Endodermal cell (in vitro differentiated cells): ENCODE measurements at regions not wholly inside any gene's neighbourhood (a gene's known extent, or its start where the extent isn't known, plus 50 kb on each side); places are given as distances from the start of the nearest gene placed in this dataset.

ENCODE experiments used
- DNase-seq: peaks from one replicate; pipeline ENCODE4 v3.0.0-alpha.2; 2017
- H3K27ac ChIP-seq: 2 replicates; pipeline ENCODE4 v1.5.1; 2013; ENCODE audit warnings: mild to moderate bottlenecking, low read depth, low read length, moderate library complexity
- H3K27me3 ChIP-seq: 2 replicates; pipeline ENCODE4 v1.6.1; 2013; ENCODE audit warnings: mild to moderate bottlenecking, low read length, moderate library complexity; ENCODE audit not compliant: insufficient read depth, control insufficient read depth, poor library complexity, severe bottlenecking
- H3K36me3 ChIP-seq: 2 replicates; pipeline ENCODE4 v1.7.0; 2013; ENCODE audit warnings: mild to moderate bottlenecking, low read length, moderate library complexity; ENCODE audit not compliant: control insufficient read depth, insufficient read depth
- H3K4me1 ChIP-seq: one replicate; pipeline ENCODE4 v1.7.0; 2013; ENCODE audit warnings: low read length; ENCODE audit not compliant: control insufficient read depth, insufficient read depth
- H3K4me3 ChIP-seq: 2 replicates; pipeline ENCODE4 v1.5.1; 2013; ENCODE audit warnings: mild to moderate bottlenecking, low read length, moderate library complexity
- H3K9ac ChIP-seq: 2 replicates; pipeline ENCODE4 v1.6.1; 2013; ENCODE audit warnings: mild to moderate bottlenecking, low read length, moderate library complexity; ENCODE audit not compliant: poor library complexity, severe bottlenecking; ENCODE audit errors: extremely low read depth
- H3K9me3 ChIP-seq: 2 replicates; pipeline ENCODE4 v1.6.1; 2013; ENCODE audit warnings: mild to moderate bottlenecking, low read length, moderate library complexity; ENCODE audit not compliant: control insufficient read depth
- H3K27ac Mint-ChIP-seq: 2 replicates; pipeline ENCODE4 v1.8.0; 2020; ENCODE audit warnings: mixed read lengths
- H3K27me3 Mint-ChIP-seq: 2 replicates; pipeline ENCODE4 v1.8.0; 2021; ENCODE audit warnings: mild to moderate bottlenecking, mixed read lengths; ENCODE audit not compliant: insufficient read depth
- H3K36me3 Mint-ChIP-seq: 2 replicates; pipeline ENCODE4 v1.8.0; 2020; ENCODE audit warnings: low read depth, mixed read lengths
- H3K4me1 Mint-ChIP-seq: 2 replicates; pipeline ENCODE4 v1.8.0; 2020; ENCODE audit warnings: mixed read lengths
- H3K4me3 Mint-ChIP-seq: 2 replicates; pipeline ENCODE4 v1.8.0; 2020; ENCODE audit warnings: mild to moderate bottlenecking, moderate library complexity, mixed read lengths
- H3K9me3 Mint-ChIP-seq: 2 replicates; pipeline ENCODE4 v1.8.0; 2020; ENCODE audit warnings: mild to moderate bottlenecking, mixed read lengths
- CTCF ChIP-seq: fragments of 200-600 bp; sonication (generic); conservative IDR thresholded peaks from 2 replicates; pipeline ENCODE4 v1.5.0; 2021; ENCODE audit warnings: antibody characterized with exemption, mild to moderate bottlenecking
- WGBS, 2 experiments: methylation state at CpG; one replicate each; pipeline versions ENCODE4 v1.1.5 to v1.1.7; 2013; ENCODE audit warnings: missing lambda C conversion rate in 2 of 2, mixed read lengths in 1 of 2; ENCODE audit not compliant: insufficient coverage in 1 of 2, insufficient read length in 1 of 2; 5-methylcytosine and 5-hydroxymethylcytosine counted together

- no peak for DNase-seq
- Histone ChIP-seq H3K27ac (peak overlapping the region; percentile 97), H3K9ac (peak overlapping the region; percentile 91), H3K4me1 (peaks cover 13% of the 10 kb centered on the region), H3K4me3 (peak overlapping the region; percentile 67), H3K36me3 (no peaks in the 10 kb centered on the region), H3K9me3 (peaks cover 2% of the 10 kb centered on the region), H3K27me3 (no peaks in the 10 kb centered on the region)
- peaks cover 6% of the 10 kb centered on the region for H3K9me3 Mint-ChIP-seq
- no peaks in the 10 kb centered on the region for H3K27me3 Mint-ChIP-seq
- no peak for TF ChIP-seq CTCF
- peaks cover 26% of the 10 kb centered on the region for H3K4me1 Mint-ChIP-seq
- H3K36me3 Mint-ChIP-seq, result peaks cover 1% of the 10 kb centered on the region
- H3K4me3 Mint-ChIP-seq, result no peak overlapping the region
- peak overlapping the region; percentile 96 for H3K27ac Mint-ChIP-seq
- WGBS, 2 experiments, result 94 to 97% methylated on average over 2 to 3 of the region's 3 CpGs
Observed at GRCh38 chr22:27671413-27671935, 130.1 kb downstream of the MN1 start.

- H3K36me3 ChIP-seq, result no peaks in the 10 kb centered on the region
- peaks cover 13% of the 10 kb centered on the region for H3K4me1 ChIP-seq
- no peak overlapping the region for H3K4me3 Mint-ChIP-seq
- TF ChIP-seq CTCF, result no peak
- no peak for DNase-seq
- no peak overlapping the region for H3K27ac ChIP-seq
- no peaks in the 10 kb centered on the region for H3K36me3 Mint-ChIP-seq
- H3K4me3 ChIP-seq, result no peak overlapping the region
- no peaks in the 10 kb centered on the region for H3K27me3 ChIP-seq
- peaks cover 26% of the 10 kb centered on the region for H3K4me1 Mint-ChIP-seq
- no peaks in the 10 kb centered on the region for H3K9me3 Mint-ChIP-seq
- no peaks in the 10 kb centered on the region for H3K27me3 Mint-ChIP-seq
- H3K27ac Mint-ChIP-seq, result no peak overlapping the region
- no peak overlapping the region for H3K9ac ChIP-seq
- no peaks in the 10 kb centered on the region for H3K9me3 ChIP-seq
- 81 to 93% methylated on average over 5 to 9 of the region's 9 CpGs for WGBS, 2 experiments
Observed at GRCh38 chr22:27672721-27673418, 128.7 kb downstream of the MN1 start.

GRCh38 chr22:27673839-27674238 lies 127.7 kb downstream of the MN1 start:
- Histone ChIP-seq H3K27ac (no peak overlapping the region), H3K4me1 (peaks cover 13% of the 10 kb centered on the region), H3K36me3 (no peaks in the 10 kb centered on the region), H3K4me3 (no peak overlapping the region), H3K9me3 (no peaks in the 10 kb centered on the region), H3K27me3 (no peaks in the 10 kb centered on the region), H3K9ac (no peak overlapping the region)
- Mint-ChIP-seq H3K9me3 (no peaks in the 10 kb centered on the region), H3K27me3 (no peaks in the 10 kb centered on the region), H3K36me3 (no peaks in the 10 kb centered on the region), H3K4me3 (no peak overlapping the region), H3K4me1 (peaks cover 22% of the 10 kb centered on the region), H3K27ac (no peak overlapping the region)
- 74 to 85% methylated on average over 11 to 15 of the region's 15 CpGs for WGBS, 2 experiments
- TF ChIP-seq CTCF, result no peak
- no peak for DNase-seq
